AG09309 (cell line): ENCODE measurements at regions not wholly inside any gene's neighbourhood (a gene's known extent, or its start where the extent isn't known, plus 50 kb on each side); places are given as distances from the start of the nearest gene placed in this dataset.

ENCODE experiments used
- DNase-seq: peaks from one replicate; pipeline ENCODE4 v3.0.0-alpha.2; 2010; ENCODE audit warnings: low read depth
- H3K4me3 ChIP-seq: 2 replicates; pipeline ENCODE4 v1.5.1; 2011; ENCODE audit warnings: mild to moderate bottlenecking, low read depth, low read length, moderate library complexity; ENCODE audit not compliant: control insufficient read depth
- TF ChIP-seq, protein P1 (sequence below): IDR thresholded peaks from 2 replicates; pipeline ENCODE4 v1.5.1; 2011; ENCODE audit warnings: mild to moderate bottlenecking, low read depth, low read length, inconsistent platforms; ENCODE audit not compliant: insufficient read depth, control insufficient read depth; ENCODE audit errors: missing control alignments

DNA sequence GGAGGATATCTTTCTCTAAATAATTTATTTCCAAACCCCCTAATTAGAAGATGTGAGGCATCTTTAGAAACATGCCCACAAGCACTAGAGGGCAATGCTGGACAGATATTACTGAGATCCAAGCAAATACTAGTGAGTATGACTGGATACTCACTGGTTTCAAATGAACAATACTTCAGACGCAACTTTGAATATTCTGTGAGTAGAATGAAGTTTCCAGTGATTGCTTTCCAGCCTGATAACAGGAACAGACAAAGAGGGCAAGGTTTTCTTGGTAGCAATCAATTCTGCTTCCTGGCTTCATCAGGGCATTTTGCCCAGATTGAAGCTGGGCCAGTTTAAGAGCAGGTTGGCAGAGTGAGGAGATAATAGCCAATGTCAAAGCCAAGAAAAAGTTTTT is 442.6 kb upstream of the PDZRN3 start:
- no peak overlapping the region for H3K4me3 ChIP-seq
- DNase-seq = peak; percentile 7
- TF ChIP-seq, protein P1, sequence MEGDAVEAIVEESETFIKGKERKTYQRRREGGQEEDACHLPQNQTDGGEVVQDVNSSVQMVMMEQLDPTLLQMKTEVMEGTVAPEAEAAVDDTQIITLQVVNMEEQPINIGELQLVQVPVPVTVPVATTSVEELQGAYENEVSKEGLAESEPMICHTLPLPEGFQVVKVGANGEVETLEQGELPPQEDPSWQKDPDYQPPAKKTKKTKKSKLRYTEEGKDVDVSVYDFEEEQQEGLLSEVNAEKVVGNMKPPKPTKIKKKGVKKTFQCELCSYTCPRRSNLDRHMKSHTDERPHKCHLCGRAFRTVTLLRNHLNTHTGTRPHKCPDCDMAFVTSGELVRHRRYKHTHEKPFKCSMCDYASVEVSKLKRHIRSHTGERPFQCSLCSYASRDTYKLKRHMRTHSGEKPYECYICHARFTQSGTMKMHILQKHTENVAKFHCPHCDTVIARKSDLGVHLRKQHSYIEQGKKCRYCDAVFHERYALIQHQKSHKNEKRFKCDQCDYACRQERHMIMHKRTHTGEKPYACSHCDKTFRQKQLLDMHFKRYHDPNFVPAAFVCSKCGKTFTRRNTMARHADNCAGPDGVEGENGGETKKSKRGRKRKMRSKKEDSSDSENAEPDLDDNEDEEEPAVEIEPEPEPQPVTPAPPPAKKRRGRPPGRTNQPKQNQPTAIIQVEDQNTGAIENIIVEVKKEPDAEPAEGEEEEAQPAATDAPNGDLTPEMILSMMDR = peak; percentile 44

DNA sequence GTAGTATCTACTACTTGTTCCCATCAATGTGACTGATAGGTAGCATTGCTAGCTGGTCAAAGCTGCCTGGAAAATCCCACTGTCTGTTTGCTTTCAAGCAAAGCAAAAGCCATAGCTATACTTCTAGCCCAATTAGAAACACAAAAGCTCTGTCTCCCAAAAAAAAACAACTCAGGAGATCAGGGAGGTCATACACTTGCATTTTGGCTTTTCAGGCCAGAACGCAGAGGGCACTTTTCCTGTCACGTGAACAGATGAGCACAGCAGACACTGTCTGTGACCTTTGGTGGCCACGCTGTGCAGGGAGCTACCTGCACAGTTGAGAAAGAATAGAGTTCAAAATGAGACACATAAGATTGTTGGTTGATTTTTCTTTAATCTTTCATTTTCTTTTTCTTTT is 441.7 kb upstream of the PDZRN3 start:
- no peak for DNase-seq
- TF ChIP-seq, protein P1 = no peak
- no peak overlapping the region for H3K4me3 ChIP-seq

DNA sequence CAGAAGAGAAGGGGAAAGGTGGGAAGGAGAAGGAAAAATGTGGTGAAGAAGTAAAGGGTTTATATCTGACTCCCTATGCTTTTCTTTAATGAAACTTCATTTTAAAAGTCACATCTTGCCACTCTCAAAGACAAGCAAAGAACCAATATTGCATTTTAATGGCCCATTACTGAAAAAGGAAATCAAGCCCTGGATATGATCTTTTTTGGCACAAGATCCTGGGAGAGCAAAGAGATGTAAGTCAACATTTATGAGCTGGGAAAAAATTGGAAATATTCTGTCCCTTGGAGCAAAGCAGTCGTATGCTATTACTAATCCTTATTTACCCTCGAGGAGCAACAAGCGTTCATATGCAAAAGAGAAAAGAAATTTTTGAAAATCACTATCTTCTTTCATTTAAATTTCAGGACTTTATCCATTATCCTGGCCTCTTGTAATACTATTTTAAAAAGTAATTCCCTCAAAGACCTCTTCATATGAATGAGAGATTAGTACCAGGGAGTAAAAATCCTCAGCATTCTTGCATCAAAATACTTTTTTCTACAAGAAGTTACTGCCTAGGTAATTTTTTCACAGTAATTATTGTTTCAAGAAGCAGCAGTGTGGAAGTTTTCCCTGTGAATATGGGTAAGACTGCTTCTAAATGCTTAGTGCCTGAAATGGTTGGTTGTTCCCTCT is 435.3 kb upstream of the PDZRN3 start:
- no peak overlapping the region for H3K4me3 ChIP-seq
- TF ChIP-seq, protein P1 = no peak
- no peak for DNase-seq

DNA sequence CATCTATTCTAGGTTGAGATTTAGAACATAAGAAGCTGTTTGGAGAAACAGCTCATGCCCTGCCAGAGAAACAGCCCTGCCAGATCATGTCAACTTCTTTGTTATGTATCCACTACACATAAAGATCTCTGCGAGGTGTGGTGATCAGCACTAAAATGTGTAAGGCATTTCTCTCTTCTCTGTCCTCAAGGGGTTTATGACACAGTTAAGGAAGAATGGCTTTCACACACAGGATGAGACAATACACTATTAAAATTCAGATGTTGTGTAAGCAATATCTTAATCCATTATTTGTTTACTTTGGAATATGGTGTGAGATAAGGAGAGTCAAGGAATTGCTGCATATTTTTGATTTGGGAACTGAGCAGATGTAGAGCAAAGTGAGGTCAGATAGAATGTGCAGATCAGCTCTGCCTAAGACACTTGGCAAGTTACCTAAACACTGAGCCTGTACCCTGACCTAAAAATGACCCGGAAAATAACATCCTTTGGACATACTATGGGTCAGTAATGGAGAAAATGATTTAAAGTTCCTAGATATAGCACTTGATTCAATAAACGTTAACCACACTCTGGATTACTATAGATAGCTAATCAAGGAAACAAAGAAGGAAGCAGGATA is 434.7 kb upstream of the PDZRN3 start:
- DNase-seq = no peak
- no peak overlapping the region for H3K4me3 ChIP-seq
- TF ChIP-seq, protein P1 = no peak

DNA sequence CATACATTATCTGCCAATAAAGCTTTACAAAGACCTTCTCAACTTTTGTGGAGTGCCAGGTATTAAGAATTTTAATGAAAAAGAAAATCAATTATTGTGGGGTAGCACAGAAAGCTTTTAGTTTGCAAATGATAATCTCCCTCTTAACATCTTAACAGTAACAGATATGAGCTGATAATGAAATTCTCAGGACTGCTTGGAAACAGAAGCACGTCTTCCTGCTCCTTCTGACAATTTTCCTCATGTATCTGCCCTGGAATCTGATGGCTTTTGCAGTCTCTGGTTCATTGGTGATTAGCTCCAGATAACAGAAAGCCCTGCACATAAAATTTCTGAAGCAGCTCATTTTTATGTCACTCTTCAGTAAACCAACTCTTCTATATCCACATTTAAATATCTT is 432.4 kb upstream of the PDZRN3 start:
- DNase-seq = no peak
- TF ChIP-seq, protein P1 = no peak
- H3K4me3 ChIP-seq = no peak overlapping the region

DNA sequence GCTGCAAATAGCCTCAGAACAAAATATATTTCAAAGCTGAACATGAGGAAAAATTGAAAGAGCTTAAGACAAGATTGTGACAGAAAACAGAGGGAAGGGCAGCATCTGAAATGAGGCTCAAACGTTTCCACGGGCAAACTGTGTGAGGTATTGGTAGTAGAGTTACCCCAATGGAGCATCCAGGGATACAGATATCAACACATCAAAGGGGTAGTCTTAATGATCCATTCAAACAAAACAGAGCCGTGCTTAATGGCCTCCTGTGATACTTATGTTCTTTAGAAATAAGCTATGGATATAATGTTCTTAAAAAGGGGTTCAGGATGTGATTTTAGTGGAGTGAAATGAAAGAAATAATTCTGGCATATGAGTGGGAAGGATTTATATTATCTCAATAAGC is 430.3 kb upstream of the PDZRN3 start:
- DNase-seq = no peak
- no peak overlapping the region for H3K4me3 ChIP-seq
- TF ChIP-seq, protein P1 = no peak
